LNCaP clone FGC (cell line): ENCODE measurements at regions not wholly inside any gene's neighbourhood (a gene's known extent, or its start where the extent isn't known, plus 50 kb on each side); places are given as distances from the start of the nearest gene placed in this dataset.

ENCODE experiments used
- DNase-seq: peaks from one replicate; pipeline ENCODE4 v3.0.0-alpha.2; 2011; ENCODE audit warnings: low read depth
- H3K4me3 ChIP-seq: 2 replicates; pipeline ENCODE4 v1.5.1; 2011; ENCODE audit warnings: mild to moderate bottlenecking, low read depth, low read length, control low read depth
- TF ChIP-seq, protein P1 (sequence below): IDR thresholded peaks from 2 replicates; pipeline ENCODE4 v1.5.1; 2012; ENCODE audit warnings: mild to moderate bottlenecking; ENCODE audit not compliant: control insufficient read depth, insufficient read depth; ENCODE audit errors: extremely low read depth

DNA sequence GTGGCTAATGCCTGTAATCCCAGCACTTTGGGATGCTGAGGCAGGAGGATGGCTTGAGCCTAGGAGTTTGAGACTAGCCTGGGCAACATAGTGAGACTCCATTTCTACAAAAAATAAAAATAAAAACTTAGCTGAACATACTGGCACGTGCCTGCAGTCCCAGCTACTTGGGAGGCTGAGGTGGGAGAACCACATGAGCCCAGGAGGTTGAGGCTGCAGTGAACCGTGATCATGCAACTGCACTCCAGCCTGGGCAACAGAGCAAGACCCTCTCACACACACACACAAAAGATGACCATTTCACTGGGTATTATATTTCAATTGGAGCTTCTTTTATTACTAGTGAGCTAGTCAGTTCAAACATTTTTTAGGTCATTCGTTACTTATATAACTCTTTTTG, 116.9 kb upstream of the SLC35F3 start:
- TF ChIP-seq, protein P1, sequence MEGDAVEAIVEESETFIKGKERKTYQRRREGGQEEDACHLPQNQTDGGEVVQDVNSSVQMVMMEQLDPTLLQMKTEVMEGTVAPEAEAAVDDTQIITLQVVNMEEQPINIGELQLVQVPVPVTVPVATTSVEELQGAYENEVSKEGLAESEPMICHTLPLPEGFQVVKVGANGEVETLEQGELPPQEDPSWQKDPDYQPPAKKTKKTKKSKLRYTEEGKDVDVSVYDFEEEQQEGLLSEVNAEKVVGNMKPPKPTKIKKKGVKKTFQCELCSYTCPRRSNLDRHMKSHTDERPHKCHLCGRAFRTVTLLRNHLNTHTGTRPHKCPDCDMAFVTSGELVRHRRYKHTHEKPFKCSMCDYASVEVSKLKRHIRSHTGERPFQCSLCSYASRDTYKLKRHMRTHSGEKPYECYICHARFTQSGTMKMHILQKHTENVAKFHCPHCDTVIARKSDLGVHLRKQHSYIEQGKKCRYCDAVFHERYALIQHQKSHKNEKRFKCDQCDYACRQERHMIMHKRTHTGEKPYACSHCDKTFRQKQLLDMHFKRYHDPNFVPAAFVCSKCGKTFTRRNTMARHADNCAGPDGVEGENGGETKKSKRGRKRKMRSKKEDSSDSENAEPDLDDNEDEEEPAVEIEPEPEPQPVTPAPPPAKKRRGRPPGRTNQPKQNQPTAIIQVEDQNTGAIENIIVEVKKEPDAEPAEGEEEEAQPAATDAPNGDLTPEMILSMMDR: no peak

GRCh38 chr1:233788687-233789086, 115.8 kb upstream of the SLC35F3 start:
- DNase-seq: no peak
- no peak overlapping the region for H3K4me3 ChIP-seq
- TF ChIP-seq, protein P1: no peak

More for the DNA sequence above, 116.9 kb upstream of the SLC35F3 start:
- DNase-seq: no peak
- H3K4me3 ChIP-seq: no peak overlapping the region

- H3K4me3 ChIP-seq: no peak overlapping the region
- no peak for DNase-seq
- TF ChIP-seq, protein P1: no peak
Measured at GRCh38 chr1:233790121-233790520, 114.4 kb upstream of the SLC35F3 start.

DNA sequence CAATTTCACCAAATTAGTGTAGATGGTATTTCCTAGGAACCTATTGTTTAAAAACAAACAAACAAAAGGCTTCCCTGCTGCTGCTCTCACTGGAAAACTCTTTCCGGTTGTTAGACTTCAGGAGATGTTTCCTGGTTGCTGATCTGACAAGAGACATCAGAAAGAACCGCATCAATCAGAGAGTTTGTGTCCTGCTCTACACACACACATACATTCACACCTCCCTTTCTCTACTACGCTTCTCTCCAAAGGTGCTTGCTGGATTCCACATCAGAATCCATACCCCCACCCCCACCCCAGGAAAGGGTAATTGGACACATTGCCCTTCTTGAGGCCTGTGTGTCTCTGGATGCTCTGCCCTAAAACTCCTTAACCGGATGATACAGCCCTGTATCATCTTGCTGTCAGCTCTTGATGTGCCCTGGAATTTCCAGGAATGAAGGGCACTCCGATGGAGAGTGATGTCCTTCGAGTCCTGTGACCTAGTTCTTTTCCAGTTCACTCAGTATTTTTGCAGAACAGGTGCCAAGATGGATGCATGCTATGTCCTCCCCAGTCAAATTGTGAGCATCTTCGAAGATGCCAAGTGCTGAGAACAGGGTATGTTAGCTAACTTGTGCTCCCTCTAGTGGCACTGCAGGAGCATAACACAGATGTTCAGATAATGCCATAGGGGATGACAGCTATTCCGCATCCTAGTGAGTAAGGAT, 113.7 kb upstream of the SLC35F3 start:
- DNase-seq: peak; percentile 40
- H3K4me3 ChIP-seq: no peak overlapping the region
- TF ChIP-seq, protein P1: peak; percentile 98

DNA sequence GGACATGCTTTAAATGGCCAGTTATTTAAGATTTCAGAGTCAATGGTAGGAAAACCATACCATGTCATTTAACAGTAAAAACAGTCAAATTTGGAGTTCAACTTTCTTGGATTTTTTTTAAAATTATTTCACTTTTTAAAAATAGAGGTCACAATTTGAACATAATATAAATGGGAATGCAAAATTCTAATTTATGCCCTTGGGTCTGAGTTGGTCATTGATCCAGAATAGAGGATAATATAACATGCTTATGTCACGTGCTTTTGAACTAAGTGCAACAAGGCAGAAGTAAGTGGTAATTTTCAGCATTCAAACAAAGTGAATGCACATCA, 113.1 kb upstream of the SLC35F3 start:
- no peak overlapping the region for H3K4me3 ChIP-seq
- no peak for DNase-seq
- TF ChIP-seq, protein P1: no peak

GRCh38 chr1:233791721-233792120, 112.8 kb upstream of the SLC35F3 start:
- no peak overlapping the region for H3K4me3 ChIP-seq
- DNase-seq: no peak
- TF ChIP-seq, protein P1: no peak

- TF ChIP-seq, protein P1: no peak
- DNase-seq: no peak
- no peak overlapping the region for H3K4me3 ChIP-seq
Measured at GRCh38 chr1:233794863-233795262, 109.6 kb upstream of the SLC35F3 start.
